ENCODE measurements at regions not wholly inside any gene's neighbourhood (a gene's known extent, or its start where the extent isn't known, plus 50 kb on each side); places are given as distances from the start of the nearest gene placed in this dataset.

GRCh38 chr21:28641731-28642130, 350.9 kb downstream of the LTN1 start:
- TF ChIP-seq, protein P1, sequence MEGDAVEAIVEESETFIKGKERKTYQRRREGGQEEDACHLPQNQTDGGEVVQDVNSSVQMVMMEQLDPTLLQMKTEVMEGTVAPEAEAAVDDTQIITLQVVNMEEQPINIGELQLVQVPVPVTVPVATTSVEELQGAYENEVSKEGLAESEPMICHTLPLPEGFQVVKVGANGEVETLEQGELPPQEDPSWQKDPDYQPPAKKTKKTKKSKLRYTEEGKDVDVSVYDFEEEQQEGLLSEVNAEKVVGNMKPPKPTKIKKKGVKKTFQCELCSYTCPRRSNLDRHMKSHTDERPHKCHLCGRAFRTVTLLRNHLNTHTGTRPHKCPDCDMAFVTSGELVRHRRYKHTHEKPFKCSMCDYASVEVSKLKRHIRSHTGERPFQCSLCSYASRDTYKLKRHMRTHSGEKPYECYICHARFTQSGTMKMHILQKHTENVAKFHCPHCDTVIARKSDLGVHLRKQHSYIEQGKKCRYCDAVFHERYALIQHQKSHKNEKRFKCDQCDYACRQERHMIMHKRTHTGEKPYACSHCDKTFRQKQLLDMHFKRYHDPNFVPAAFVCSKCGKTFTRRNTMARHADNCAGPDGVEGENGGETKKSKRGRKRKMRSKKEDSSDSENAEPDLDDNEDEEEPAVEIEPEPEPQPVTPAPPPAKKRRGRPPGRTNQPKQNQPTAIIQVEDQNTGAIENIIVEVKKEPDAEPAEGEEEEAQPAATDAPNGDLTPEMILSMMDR (IDR thresholded peaks at IDR 0.05), result no peak
- TF ChIP-seq EP300 (IDR thresholded peaks at IDR 0.05), result no peak
- no peak for TF ChIP-seq POLR2A (IDR thresholded peaks at IDR 0.05)
